ENCODE measurements at regions not wholly inside any gene's neighbourhood (a gene's known extent, or its start where the extent isn't known, plus 50 kb on each side); places are given as distances from the start of the nearest gene placed in this dataset.

GRCh38 chr18:73520229-73520628 lies 627.4 kb downstream of the FBXO15 start:
- TF ChIP-seq POLR2AphosphoS5 (IDR thresholded peaks at IDR 0.05; ENCODE audit: low read depth, low read length), result no peak
- no peak for TF ChIP-seq CTCF (IDR thresholded peaks at IDR 0.05 in 2 of 3, conservative IDR thresholded peaks at IDR 0.05 in 1 of 3; ENCODE audit: borderline replicate concordance in 1 of 3, insufficient read depth in 1 of 3, low read depth in 2 of 3, low read length in 2 of 3)
- TF ChIP-seq ZNF274 (IDR thresholded peaks at IDR 0.05; ENCODE audit: low read depth, low read length), result no peak
- no peak for TF ChIP-seq EZH2phosphoT487 (IDR thresholded peaks at IDR 0.05; ENCODE audit: borderline replicate concordance)
- no peak for TF ChIP-seq FOSL1 (IDR thresholded peaks at IDR 0.05; ENCODE audit: low read depth)
- no peak for TF ChIP-seq EZH2 (IDR thresholded peaks at IDR 0.05)
- TF ChIP-seq YY1 (IDR thresholded peaks at IDR 0.05; ENCODE audit: extremely low read depth, insufficient replicate concordance, low read depth, low read length), result no peak
- TF ChIP-seq ELF1 (IDR thresholded peaks at IDR 0.05; ENCODE audit: borderline replicate concordance, low read depth), result no peak
- no peak for TF ChIP-seq REST (IDR thresholded peaks at IDR 0.05; ENCODE audit: low read depth)
- TF ChIP-seq POLR2A (IDR thresholded peaks at IDR 0.05; ENCODE audit: borderline replicate concordance, extremely low read depth, insufficient read depth, insufficient read length), result no peak
- no peak for TF ChIP-seq CEBPB (IDR thresholded peaks at IDR 0.05; ENCODE audit: low read depth)
- TF ChIP-seq SRF (IDR thresholded peaks at IDR 0.05; ENCODE audit: low read depth), result no peak
- no peak for TF ChIP-seq MAX (IDR thresholded peaks at IDR 0.05)
- TF ChIP-seq ZBTB33 (IDR thresholded peaks at IDR 0.05; ENCODE audit: extremely low read depth, insufficient replicate concordance, low read length), result no peak
